Choroid plexus epithelial cell (primary cell): ENCODE measurements at regions not wholly inside any gene's neighbourhood (a gene's known extent, or its start where the extent isn't known, plus 50 kb on each side); places are given as distances from the start of the nearest gene placed in this dataset.

Source experiments
- DNase-seq: peaks from one replicate; pipeline ENCODE4 v3.0.0-alpha.2; 2010; ENCODE audit warnings: low read depth
- H3K4me3 ChIP-seq: 2 replicates; pipeline ENCODE4 v1.5.1; 2011; ENCODE audit warnings: low read depth, mild to moderate bottlenecking, control low read depth, low read length, moderate library complexity
- CTCF ChIP-seq: conservative IDR thresholded peaks from 2 replicates; pipeline ENCODE4 v1.5.1; 2011; ENCODE audit warnings: low read depth, mild to moderate bottlenecking, control low read depth, inconsistent platforms, low read length, moderate library complexity

GRCh38 chr12:75587340-75588106 lies 76.1 kb upstream of the KRR1 start:
- no peak overlapping the region for H3K4me3 ChIP-seq
- no peak for TF ChIP-seq CTCF
- peak; percentile 14 for DNase-seq

- no peak for TF ChIP-seq CTCF
- peak; percentile 74 for DNase-seq
- H3K4me3 ChIP-seq: no peak overlapping the region
Observed at GRCh38 chr12:75585330-75585729, 73.9 kb upstream of the KRR1 start.

- no peak for TF ChIP-seq CTCF
- no peak for DNase-seq
- no peak overlapping the region for H3K4me3 ChIP-seq
Observed at GRCh38 chr12:75583355-75583754, 71.9 kb upstream of the KRR1 start.

- no peak for DNase-seq
- no peak for TF ChIP-seq CTCF
- H3K4me3 ChIP-seq: no peak overlapping the region
Observed at GRCh38 chr12:75581515-75581914, 70.1 kb upstream of the KRR1 start.

GRCh38 chr12:75579552-75579951 lies 68.1 kb upstream of the KRR1 start:
- TF ChIP-seq CTCF: no peak
- H3K4me3 ChIP-seq: no peak overlapping the region
- no peak for DNase-seq

GRCh38 chr12:75578546-75578945 lies 67.1 kb upstream of the KRR1 start:
- no peak for TF ChIP-seq CTCF
- DNase-seq: no peak
- no peak overlapping the region for H3K4me3 ChIP-seq

- no peak for TF ChIP-seq CTCF
- H3K4me3 ChIP-seq: no peak overlapping the region
- no peak for DNase-seq
Observed at GRCh38 chr12:75577812-75578211, 66.4 kb upstream of the KRR1 start.
